Mammary epithelial cell (primary cell): ENCODE measurements at regions not wholly inside any gene's neighbourhood (a gene's known extent, or its start where the extent isn't known, plus 50 kb on each side); places are given as distances from the start of the nearest gene placed in this dataset.

Experiments used
- EZH2 ChIP-seq: IDR thresholded peaks from 2 replicates; pipeline ENCODE4 v1.6.1; 2012; ENCODE audit warnings: low read length, inconsistent platforms, borderline replicate concordance
- TF ChIP-seq, protein P1 (sequence below), 2 donors: IDR thresholded peaks in 1 of 2; conservative IDR thresholded peaks in 1 of 2; 2 replicates each; pipeline ENCODE4 v1.5.1; 2011 to 2012; ENCODE audit warnings: inconsistent platforms in 2 of 2, low read length in 2 of 2, mild to moderate bottlenecking in 2 of 2, control low read depth in 1 of 2, low read depth in 1 of 2; ENCODE audit not compliant: insufficient read depth in 1 of 2; ENCODE audit errors: extremely low read depth in 1 of 2

DNA sequence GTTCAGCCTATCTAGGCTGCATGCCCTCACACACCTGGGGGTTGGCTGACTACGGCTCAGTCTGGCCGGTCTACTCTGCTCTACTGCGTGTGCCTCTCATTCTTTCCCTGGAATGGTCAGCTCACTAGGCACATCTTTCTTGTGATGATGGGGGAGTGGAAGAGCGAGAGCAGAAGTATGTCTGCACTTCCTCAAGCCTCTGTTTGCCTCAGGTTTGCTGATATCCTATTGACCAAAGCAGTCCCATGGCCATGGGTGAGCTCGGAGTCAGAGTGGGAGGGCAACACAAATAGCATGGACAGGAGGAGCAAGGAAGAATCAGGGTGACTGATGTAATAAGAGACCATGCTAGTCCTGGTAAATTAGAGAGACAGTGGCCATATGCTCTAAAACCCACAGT, 167.9 kb upstream of the PRICKLE2 start:
- TF ChIP-seq, protein P1, sequence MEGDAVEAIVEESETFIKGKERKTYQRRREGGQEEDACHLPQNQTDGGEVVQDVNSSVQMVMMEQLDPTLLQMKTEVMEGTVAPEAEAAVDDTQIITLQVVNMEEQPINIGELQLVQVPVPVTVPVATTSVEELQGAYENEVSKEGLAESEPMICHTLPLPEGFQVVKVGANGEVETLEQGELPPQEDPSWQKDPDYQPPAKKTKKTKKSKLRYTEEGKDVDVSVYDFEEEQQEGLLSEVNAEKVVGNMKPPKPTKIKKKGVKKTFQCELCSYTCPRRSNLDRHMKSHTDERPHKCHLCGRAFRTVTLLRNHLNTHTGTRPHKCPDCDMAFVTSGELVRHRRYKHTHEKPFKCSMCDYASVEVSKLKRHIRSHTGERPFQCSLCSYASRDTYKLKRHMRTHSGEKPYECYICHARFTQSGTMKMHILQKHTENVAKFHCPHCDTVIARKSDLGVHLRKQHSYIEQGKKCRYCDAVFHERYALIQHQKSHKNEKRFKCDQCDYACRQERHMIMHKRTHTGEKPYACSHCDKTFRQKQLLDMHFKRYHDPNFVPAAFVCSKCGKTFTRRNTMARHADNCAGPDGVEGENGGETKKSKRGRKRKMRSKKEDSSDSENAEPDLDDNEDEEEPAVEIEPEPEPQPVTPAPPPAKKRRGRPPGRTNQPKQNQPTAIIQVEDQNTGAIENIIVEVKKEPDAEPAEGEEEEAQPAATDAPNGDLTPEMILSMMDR (conservative IDR thresholded peaks at IDR 0.05 in 1 of 2, IDR thresholded peaks at IDR 0.05 in 1 of 2; ENCODE audit: extremely low read depth in 1 of 2, insufficient read depth in 1 of 2, low read depth in 1 of 2, low read length in 2 of 2) = no peak
- TF ChIP-seq EZH2 = no peak
